Ovary (tissue), 3 donors: ENCODE measurements at regions not wholly inside any gene's neighbourhood (a gene's known extent, or its start where the extent isn't known, plus 50 kb on each side); places are given as distances from the start of the nearest gene placed in this dataset.

Source experiments
- CTCF ChIP-seq, 3 donors: fragments of 450-650 bp in 2 of 3; fragments of 200-600 bp in 1 of 3; IDR thresholded peaks; one replicate each; pipeline versions ENCODE4 v1.5.1 to v1.8.0; 2016 to 2022; ENCODE audit warnings: antibody characterized with exemption in 3 of 3, mild to moderate bottlenecking in 1 of 3
- EP300 ChIP-seq: sonication (generic); formaldehyde crosslinking; IDR thresholded peaks from one replicate; pipeline ENCODE4 v1.6.1; 2017; ENCODE audit warnings: antibody characterized with exemption
- POLR2A ChIP-seq: fragments of 450-650 bp; IDR thresholded peaks from one replicate; pipeline ENCODE4 v1.6.1; 2017; ENCODE audit warnings: antibody characterized with exemption, mild to moderate bottlenecking, moderate library complexity
- donor health status: DM: no; HTN: no; CAD: no.

GRCh38 chrX:46258356-46258755 lies 286.9 kb downstream of the ZNF674 start:
- TF ChIP-seq EP300 (no peak), CTCF (IDR thresholded peaks at IDR 0.05) (no peak), POLR2A (no peak)
